ENCODE measurements at regions not wholly inside any gene's neighbourhood (a gene's known extent, or its start where the extent isn't known, plus 50 kb on each side); places are given as distances from the start of the nearest gene placed in this dataset.

GRCh38 chr10:65365878-65366277 lies 1560.0 kb upstream of the LRRTM3 start:
- TF ChIP-seq CTCF (IDR thresholded peaks at IDR 0.05) = no peak
- intact Hi-C loops (cut with micrococcal nuclease) = no loop called here
- no peaks in the 10 kb centered on the region for H3K27me3 Mint-ChIP-seq (ENCODE audit: low read depth in 2 of 2)
- H3K9me3 Mint-ChIP-seq = peaks cover 18 to 33% of the 10 kb centered on the region in 2 donors
- no peak overlapping the region for H3K4me3 ChIP-seq (ENCODE audit: low read length)
- H3K9me3 ChIP-seq (ENCODE audit: control insufficient read depth, insufficient read depth, low read length) = peaks cover 2% of the 10 kb centered on the region
- no peak for DNase-seq
- ATAC-seq = no peak
- no peaks in the 10 kb centered on the region for H3K27me3 ChIP-seq (ENCODE audit: control insufficient read depth, insufficient read depth, low read length)
- no peak overlapping the region for H3K27ac Mint-ChIP-seq
- H3K36me3 Mint-ChIP-seq = no peaks in the 10 kb centered on the region
- H3K36me3 ChIP-seq (ENCODE audit: control insufficient read depth, insufficient read depth, low read length) = no peaks in the 10 kb centered on the region
- H3K4me1 Mint-ChIP-seq = no peaks in the 10 kb centered on the region
- no peak overlapping the region for H3K27ac ChIP-seq (ENCODE audit: low read length)
- WGBS (ENCODE audit: insufficient coverage) = no CpG with 5 or more reads among the region's 1 CpG
- no peak overlapping the region for H3K4me3 Mint-ChIP-seq
- H3K4me1 ChIP-seq (ENCODE audit: control insufficient read depth, insufficient read depth, low read length) = no peaks in the 10 kb centered on the region

- Mint-ChIP-seq H3K27me3 (ENCODE audit: low read depth in 2 of 2) (no peaks in the 10 kb centered on the region), H3K4me1 (no peaks in the 10 kb centered on the region), H3K9me3 (peaks cover 14 to 28% of the 10 kb centered on the region in 2 donors), H3K36me3 (no peaks in the 10 kb centered on the region), H3K4me3 (no peak overlapping the region), H3K27ac (no peak overlapping the region)
- Histone ChIP-seq H3K9me3 (ENCODE audit: control insufficient read depth, insufficient read depth, low read length) (peaks cover 2% of the 10 kb centered on the region), H3K27ac (ENCODE audit: low read length) (no peak overlapping the region), H3K36me3 (ENCODE audit: control insufficient read depth, insufficient read depth, low read length) (no peaks in the 10 kb centered on the region), H3K27me3 (ENCODE audit: control insufficient read depth, insufficient read depth, low read length) (no peaks in the 10 kb centered on the region), H3K4me3 (ENCODE audit: low read length) (no peak overlapping the region), H3K4me1 (ENCODE audit: control insufficient read depth, insufficient read depth, low read length) (no peaks in the 10 kb centered on the region)
- intact Hi-C loops (cut with micrococcal nuclease) = no loop called here
- DNase-seq (no peak), ATAC-seq (no peak)
- no peak for TF ChIP-seq CTCF (IDR thresholded peaks at IDR 0.05)
Measured at GRCh38 chr10:65367706-65368105, 1558.1 kb upstream of the LRRTM3 start.

- Histone ChIP-seq H3K9me3 (ENCODE audit: control insufficient read depth, insufficient read depth, low read length) (peaks cover 8% of the 10 kb centered on the region), H3K4me1 (ENCODE audit: control insufficient read depth, insufficient read depth, low read length) (no peaks in the 10 kb centered on the region), H3K4me3 (ENCODE audit: low read length) (no peak overlapping the region), H3K27ac (ENCODE audit: low read length) (no peak overlapping the region), H3K27me3 (ENCODE audit: control insufficient read depth, insufficient read depth, low read length) (no peaks in the 10 kb centered on the region), H3K36me3 (ENCODE audit: control insufficient read depth, insufficient read depth, low read length) (no peaks in the 10 kb centered on the region)
- intact Hi-C loops (cut with micrococcal nuclease) = no loop called here
- H3K9me3 Mint-ChIP-seq = peaks cover 14 to 19% of the 10 kb centered on the region in 2 donors
- WGBS (ENCODE audit: insufficient coverage) = 94% methylated on average over 3 of the region's 3 CpGs
- H3K36me3 Mint-ChIP-seq = peaks cover 6% of the 10 kb centered on the region
- H3K4me3 Mint-ChIP-seq = no peak overlapping the region
- H3K27ac Mint-ChIP-seq = no peak overlapping the region
- DNase-seq (no peak), ATAC-seq (no peak)
- H3K27me3 Mint-ChIP-seq (ENCODE audit: low read depth in 2 of 2) = no peaks in the 10 kb centered on the region
- TF ChIP-seq CTCF (IDR thresholded peaks at IDR 0.05) = no peak
- no peaks in the 10 kb centered on the region for H3K4me1 Mint-ChIP-seq
Measured at GRCh38 chr10:65375528-65375927, 1550.3 kb upstream of the LRRTM3 start.

- H3K9me3 ChIP-seq (ENCODE audit: control insufficient read depth, insufficient read depth, low read length) = peaks cover 8% of the 10 kb centered on the region
- no peaks in the 10 kb centered on the region for H3K36me3 ChIP-seq (ENCODE audit: control insufficient read depth, insufficient read depth, low read length)
- H3K27ac ChIP-seq (ENCODE audit: low read length) = no peak overlapping the region
- H3K9me3 Mint-ChIP-seq = peaks cover 17 to 25% of the 10 kb centered on the region in 2 donors
- no peaks in the 10 kb centered on the region for H3K4me1 ChIP-seq (ENCODE audit: control insufficient read depth, insufficient read depth, low read length)
- no peaks in the 10 kb centered on the region for H3K27me3 Mint-ChIP-seq (ENCODE audit: low read depth in 2 of 2)
- no peaks in the 10 kb centered on the region for H3K27me3 ChIP-seq (ENCODE audit: control insufficient read depth, insufficient read depth, low read length)
- no peaks in the 10 kb centered on the region for H3K4me1 Mint-ChIP-seq
- TF ChIP-seq CTCF (IDR thresholded peaks at IDR 0.05) = no peak
- no peak overlapping the region for H3K27ac Mint-ChIP-seq
- H3K36me3 Mint-ChIP-seq = peaks cover 6% of the 10 kb centered on the region
- DNase-seq (no peak), ATAC-seq (no peak)
- intact Hi-C loops (cut with micrococcal nuclease) = no loop called here
- H3K4me3 Mint-ChIP-seq = no peak overlapping the region
- H3K4me3 ChIP-seq (ENCODE audit: low read length) = no peak overlapping the region
- no CpG with 5 or more reads among the region's 1 CpG for WGBS (ENCODE audit: insufficient coverage)
Measured at GRCh38 chr10:65377687-65378086, 1548.1 kb upstream of the LRRTM3 start.

All from natural killer cell (primary cell).